ENCODE measurements at regions not wholly inside any gene's neighbourhood (a gene's known extent, or its start where the extent isn't known, plus 50 kb on each side); places are given as distances from the start of the nearest gene placed in this dataset.

- H3K36me3 ChIP-seq (ENCODE audit: control insufficient read depth, low read length), result no peaks in the 10 kb centered on the region
- TF ChIP-seq EZH2phosphoT487 (IDR thresholded peaks at IDR 0.05; ENCODE audit: borderline replicate concordance, low read length) (no peak), CTCF (IDR thresholded peaks at IDR 0.05; ENCODE audit: low read depth, low read length, poor library complexity, severe bottlenecking) (no peak)
These were observed 113.4 kb upstream of the TCERG1L start for GRCh38 chr10:131424836-131425491.

GRCh38 chr10:131425752-131426533, 114.4 kb upstream of the TCERG1L start:
- Histone ChIP-seq H3K9me3 (ENCODE audit: control insufficient read depth, insufficient read depth, low read length) (no peaks in the 10 kb centered on the region), H3F3A (ENCODE audit: control insufficient read depth, insufficient read depth) (no peaks in the 10 kb centered on the region), H4K20me1 (ENCODE audit: control insufficient read depth, insufficient read depth, low read depth, low read length) (no peaks in the 10 kb centered on the region), H3K79me2 (ENCODE audit: control insufficient read depth, low read length) (no peaks in the 10 kb centered on the region), H3K4me2 (ENCODE audit: low read length) (no peak overlapping the region), H3K36me3 (ENCODE audit: control insufficient read depth, low read length) (no peaks in the 10 kb centered on the region), H3K27me3 (ENCODE audit: control insufficient read depth, low read length) (no peaks in the 10 kb centered on the region), H3K4me1 (ENCODE audit: control insufficient read depth, low read length) (no peaks in the 10 kb centered on the region), H3K9me2 (replicated peaks; ENCODE audit: control insufficient read depth, low read length) (no peaks in the 10 kb centered on the region), H3K4me3 (ENCODE audit: low read length) (no peak overlapping the region), H3K27ac (ENCODE audit: low read depth, low read length) (no peak overlapping the region)
- TF ChIP-seq CTCF (IDR thresholded peaks at IDR 0.05; ENCODE audit: low read depth, low read length, poor library complexity, severe bottlenecking) (no peak), EZH2phosphoT487 (IDR thresholded peaks at IDR 0.05; ENCODE audit: borderline replicate concordance, low read length) (no peak)

More at GRCh38 chr10:131424836-131425491, 113.4 kb upstream of the TCERG1L start:
- Histone ChIP-seq H4K20me1 (ENCODE audit: control insufficient read depth, insufficient read depth, low read depth, low read length) (no peaks in the 10 kb centered on the region), H3K79me2 (ENCODE audit: control insufficient read depth, low read length) (no peaks in the 10 kb centered on the region), H3K9me3 (ENCODE audit: control insufficient read depth, insufficient read depth, low read length) (no peaks in the 10 kb centered on the region), H3K9me2 (replicated peaks; ENCODE audit: control insufficient read depth, low read length) (no peaks in the 10 kb centered on the region), H3K27ac (ENCODE audit: low read depth, low read length) (no peak overlapping the region), H3K4me2 (ENCODE audit: low read length) (no peak overlapping the region), H3F3A (ENCODE audit: control insufficient read depth, insufficient read depth) (no peaks in the 10 kb centered on the region), H3K4me1 (ENCODE audit: control insufficient read depth, low read length) (no peaks in the 10 kb centered on the region), H3K4me3 (ENCODE audit: low read length) (no peak overlapping the region), H3K27me3 (ENCODE audit: control insufficient read depth, low read length) (no peaks in the 10 kb centered on the region)

GRCh38 chr10:131426534-131426898, 115.0 kb upstream of the TCERG1L start:
- H3K4me2 ChIP-seq (ENCODE audit: low read length), result no peak overlapping the region
- H4K20me1 ChIP-seq (ENCODE audit: control insufficient read depth, insufficient read depth, low read depth, low read length), result no peaks in the 10 kb centered on the region
- no peaks in the 10 kb centered on the region for H3K79me2 ChIP-seq (ENCODE audit: control insufficient read depth, low read length)
- H3K4me1 ChIP-seq (ENCODE audit: control insufficient read depth, low read length), result no peaks in the 10 kb centered on the region
- H3K9me2 ChIP-seq (replicated peaks; ENCODE audit: control insufficient read depth, low read length), result no peaks in the 10 kb centered on the region
- no peaks in the 10 kb centered on the region for H3K36me3 ChIP-seq (ENCODE audit: control insufficient read depth, low read length)
- no peak overlapping the region for H3K27ac ChIP-seq (ENCODE audit: low read depth, low read length)
- no peaks in the 10 kb centered on the region for H3K27me3 ChIP-seq (ENCODE audit: control insufficient read depth, low read length)
- no peaks in the 10 kb centered on the region for H3K9me3 ChIP-seq (ENCODE audit: control insufficient read depth, insufficient read depth, low read length)
- H3K4me3 ChIP-seq (ENCODE audit: low read length), result no peak overlapping the region
- TF ChIP-seq CTCF (IDR thresholded peaks at IDR 0.05; ENCODE audit: low read depth, low read length, poor library complexity, severe bottlenecking) (no peak), EZH2phosphoT487 (IDR thresholded peaks at IDR 0.05; ENCODE audit: borderline replicate concordance, low read length) (no peak)
- no peaks in the 10 kb centered on the region for H3F3A ChIP-seq (ENCODE audit: control insufficient read depth, insufficient read depth)

Data from DOHH2 (cell line).